ENCODE measurements at regions not wholly inside any gene's neighbourhood (a gene's known extent, or its start where the extent isn't known, plus 50 kb on each side); places are given as distances from the start of the nearest gene placed in this dataset.

- no peak for TF ChIP-seq HNF1A (IDR thresholded peaks at IDR 0.05; ENCODE audit: low read depth)
- TF ChIP-seq HNF1A (CRISPR knock-in tag; IDR thresholded peaks at IDR 0.05; ENCODE audit: borderline replicate concordance) = no peak
- 0 out of 2 replicates have a peak, but pooled peaks have one; percentile 28 for TF ChIP-seq ZNF605 (CRISPR knock-in tag; IDR thresholded peaks at IDR 0.05)
- no peak for TF ChIP-seq ATRX (CRISPR knock-in tag; IDR thresholded peaks at IDR 0.05; ENCODE audit: borderline replicate concordance)
- TF ChIP-seq, protein P1, sequence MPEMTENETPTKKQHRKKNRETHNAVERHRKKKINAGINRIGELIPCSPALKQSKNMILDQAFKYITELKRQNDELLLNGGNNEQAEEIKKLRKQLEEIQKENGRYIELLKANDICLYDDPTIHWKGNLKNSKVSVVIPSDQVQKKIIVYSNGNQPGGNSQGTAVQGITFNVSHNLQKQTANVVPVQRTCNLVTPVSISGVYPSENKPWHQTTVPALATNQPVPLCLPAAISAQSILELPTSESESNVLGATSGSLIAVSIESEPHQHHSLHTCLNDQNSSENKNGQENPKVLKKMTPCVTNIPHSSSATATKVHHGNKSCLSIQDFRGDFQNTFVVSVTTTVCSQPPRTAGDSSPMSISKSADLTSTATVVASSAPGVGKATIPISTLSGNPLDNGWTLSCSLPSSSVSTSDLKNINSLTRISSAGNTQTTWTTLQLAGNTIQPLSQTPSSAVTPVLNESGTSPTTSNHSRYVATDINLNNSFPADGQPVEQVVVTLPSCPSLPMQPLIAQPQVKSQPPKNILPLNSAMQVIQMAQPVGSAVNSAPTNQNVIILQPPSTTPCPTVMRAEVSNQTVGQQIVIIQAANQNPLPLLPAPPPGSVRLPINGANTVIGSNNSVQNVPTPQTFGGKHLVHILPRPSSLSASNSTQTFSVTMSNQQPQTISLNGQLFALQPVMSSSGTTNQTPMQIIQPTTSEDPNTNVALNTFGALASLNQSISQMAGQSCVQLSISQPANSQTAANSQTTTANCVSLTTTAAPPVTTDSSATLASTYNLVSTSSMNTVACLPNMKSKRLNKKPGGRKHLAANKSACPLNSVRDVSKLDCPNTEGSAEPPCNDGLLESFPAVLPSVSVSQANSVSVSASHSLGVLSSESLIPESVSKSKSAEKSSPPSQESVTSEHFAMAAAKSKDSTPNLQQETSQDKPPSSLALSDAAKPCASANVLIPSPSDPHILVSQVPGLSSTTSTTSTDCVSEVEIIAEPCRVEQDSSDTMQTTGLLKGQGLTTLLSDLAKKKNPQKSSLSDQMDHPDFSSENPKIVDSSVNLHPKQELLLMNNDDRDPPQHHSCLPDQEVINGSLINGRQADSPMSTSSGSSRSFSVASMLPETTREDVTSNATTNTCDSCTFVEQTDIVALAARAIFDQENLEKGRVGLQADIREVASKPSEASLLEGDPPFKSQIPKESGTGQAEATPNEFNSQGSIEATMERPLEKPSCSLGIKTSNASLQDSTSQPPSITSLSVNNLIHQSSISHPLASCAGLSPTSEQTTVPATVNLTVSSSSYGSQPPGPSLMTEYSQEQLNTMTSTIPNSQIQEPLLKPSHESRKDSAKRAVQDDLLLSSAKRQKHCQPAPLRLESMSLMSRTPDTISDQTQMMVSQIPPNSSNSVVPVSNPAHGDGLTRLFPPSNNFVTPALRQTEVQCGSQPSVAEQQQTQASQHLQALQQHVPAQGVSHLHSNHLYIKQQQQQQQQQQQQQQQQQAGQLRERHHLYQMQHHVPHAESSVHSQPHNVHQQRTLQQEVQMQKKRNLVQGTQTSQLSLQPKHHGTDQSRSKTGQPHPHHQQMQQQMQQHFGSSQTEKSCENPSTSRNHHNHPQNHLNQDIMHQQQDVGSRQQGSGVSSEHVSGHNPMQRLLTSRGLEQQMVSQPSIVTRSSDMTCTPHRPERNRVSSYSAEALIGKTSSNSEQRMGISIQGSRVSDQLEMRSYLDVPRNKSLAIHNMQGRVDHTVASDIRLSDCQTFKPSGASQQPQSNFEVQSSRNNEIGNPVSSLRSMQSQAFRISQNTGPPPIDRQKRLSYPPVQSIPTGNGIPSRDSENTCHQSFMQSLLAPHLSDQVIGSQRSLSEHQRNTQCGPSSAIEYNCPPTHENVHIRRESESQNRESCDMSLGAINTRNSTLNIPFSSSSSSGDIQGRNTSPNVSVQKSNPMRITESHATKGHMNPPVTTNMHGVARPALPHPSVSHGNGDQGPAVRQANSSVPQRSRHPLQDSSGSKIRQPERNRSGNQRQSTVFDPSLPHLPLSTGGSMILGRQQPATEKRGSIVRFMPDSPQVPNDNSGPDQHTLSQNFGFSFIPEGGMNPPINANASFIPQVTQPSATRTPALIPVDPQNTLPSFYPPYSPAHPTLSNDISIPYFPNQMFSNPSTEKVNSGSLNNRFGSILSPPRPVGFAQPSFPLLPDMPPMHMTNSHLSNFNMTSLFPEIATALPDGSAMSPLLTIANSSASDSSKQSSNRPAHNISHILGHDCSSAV (CRISPR knock-in tag; IDR thresholded peaks at IDR 0.05; ENCODE audit: borderline replicate concordance) = no peak
- TF ChIP-seq PRDM10 (CRISPR knock-in tag; IDR thresholded peaks at IDR 0.05; ENCODE audit: low read depth) = peak; percentile 86; the same call in 1 of the 2 replicates
- TF ChIP-seq SALL1 (CRISPR knock-in tag; IDR thresholded peaks at IDR 0.05) = peak; percentile 76; the same call in 1 of the 2 replicates
- no peak for TF ChIP-seq FLYWCH1 (CRISPR knock-in tag; IDR thresholded peaks at IDR 0.05)
- TF ChIP-seq, protein P2, sequence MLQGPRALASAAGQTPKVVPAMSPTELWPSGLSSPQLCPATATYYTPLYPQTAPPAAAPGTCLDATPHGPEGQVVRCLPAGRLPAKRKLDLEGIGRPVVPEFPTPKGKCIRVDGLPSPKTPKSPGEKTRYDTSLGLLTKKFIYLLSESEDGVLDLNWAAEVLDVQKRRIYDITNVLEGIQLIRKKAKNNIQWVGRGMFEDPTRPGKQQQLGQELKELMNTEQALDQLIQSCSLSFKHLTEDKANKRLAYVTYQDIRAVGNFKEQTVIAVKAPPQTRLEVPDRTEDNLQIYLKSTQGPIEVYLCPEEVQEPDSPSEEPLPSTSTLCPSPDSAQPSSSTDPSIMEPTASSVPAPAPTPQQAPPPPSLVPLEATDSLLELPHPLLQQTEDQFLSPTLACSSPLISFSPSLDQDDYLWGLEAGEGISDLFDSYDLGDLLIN (CRISPR knock-in tag; IDR thresholded peaks at IDR 0.05; ENCODE audit: borderline replicate concordance) = no peak
Measured at GRCh38 chr3:124634210-124635168, 95.8 kb upstream of the UMPS start (continued).

Data from HepG2 (cell line).